ENCODE measurements at regions not wholly inside any gene's neighbourhood (a gene's known extent, or its start where the extent isn't known, plus 50 kb on each side); places are given as distances from the start of the nearest gene placed in this dataset.

DNA sequence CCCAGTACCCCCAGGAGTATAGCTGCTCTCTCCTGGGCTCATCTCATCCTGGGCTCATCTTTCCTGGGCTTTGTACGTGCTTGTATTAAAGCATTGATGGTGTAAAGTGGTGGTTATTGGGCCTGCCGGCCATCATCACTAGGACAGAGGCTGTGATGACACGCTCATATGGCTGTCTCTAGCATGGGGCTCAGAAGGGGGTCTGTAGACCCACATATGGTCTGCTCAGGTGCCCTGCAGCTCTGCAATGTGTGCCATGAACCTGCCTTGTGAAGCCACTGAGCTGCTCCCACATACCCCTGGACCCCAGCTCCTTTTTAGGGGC, 143.4 kb downstream of the CDC5L start:
- TF ChIP-seq, protein P1, sequence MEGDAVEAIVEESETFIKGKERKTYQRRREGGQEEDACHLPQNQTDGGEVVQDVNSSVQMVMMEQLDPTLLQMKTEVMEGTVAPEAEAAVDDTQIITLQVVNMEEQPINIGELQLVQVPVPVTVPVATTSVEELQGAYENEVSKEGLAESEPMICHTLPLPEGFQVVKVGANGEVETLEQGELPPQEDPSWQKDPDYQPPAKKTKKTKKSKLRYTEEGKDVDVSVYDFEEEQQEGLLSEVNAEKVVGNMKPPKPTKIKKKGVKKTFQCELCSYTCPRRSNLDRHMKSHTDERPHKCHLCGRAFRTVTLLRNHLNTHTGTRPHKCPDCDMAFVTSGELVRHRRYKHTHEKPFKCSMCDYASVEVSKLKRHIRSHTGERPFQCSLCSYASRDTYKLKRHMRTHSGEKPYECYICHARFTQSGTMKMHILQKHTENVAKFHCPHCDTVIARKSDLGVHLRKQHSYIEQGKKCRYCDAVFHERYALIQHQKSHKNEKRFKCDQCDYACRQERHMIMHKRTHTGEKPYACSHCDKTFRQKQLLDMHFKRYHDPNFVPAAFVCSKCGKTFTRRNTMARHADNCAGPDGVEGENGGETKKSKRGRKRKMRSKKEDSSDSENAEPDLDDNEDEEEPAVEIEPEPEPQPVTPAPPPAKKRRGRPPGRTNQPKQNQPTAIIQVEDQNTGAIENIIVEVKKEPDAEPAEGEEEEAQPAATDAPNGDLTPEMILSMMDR (IDR thresholded peaks at IDR 0.05) = no peak
- TF ChIP-seq POLR2A (IDR thresholded peaks at IDR 0.05) = no peak
